GM21737 (cell line): ENCODE measurements at regions not wholly inside any gene's neighbourhood (a gene's known extent, or its start where the extent isn't known, plus 50 kb on each side); places are given as distances from the start of the nearest gene placed in this dataset.

Experiments
- ATAC-seq: cut with Tn5 transposase; IDR thresholded peaks from one replicate; pipeline ENCODE4 v1.9.1; 2021; ENCODE audit warnings: mild to moderate bottlenecking, moderate library complexity; ENCODE audit not compliant: unreplicated experiment

- ATAC-seq: no peak
Observed at GRCh38 chr6:114404339-114404955, 61.6 kb upstream of the HS3ST5 start.

GRCh38 chr6:114403858-114404257 lies 61.0 kb upstream of the HS3ST5 start:
- ATAC-seq: no peak

GRCh38 chr6:114398481-114398880 lies 55.7 kb upstream of the HS3ST5 start:
- no peak for ATAC-seq
